Body of pancreas (tissue), 4 donors: ENCODE measurements at regions not wholly inside any gene's neighbourhood (a gene's known extent, or its start where the extent isn't known, plus 50 kb on each side); places are given as distances from the start of the nearest gene placed in this dataset.

Source experiments
- ATAC-seq: fragments of 150-250 bp; one replicate; pipeline ENCODE4 v1.9.1; 2016
- DNase-seq, 4 donors: peaks; one replicate each; pipeline ENCODE4 v3.0.0-alpha.2; 2019
- H3K27ac ChIP-seq, 4 donors: fragments of 200-600 bp; sonication (generic); 1 replicate in 3 of 4; 2 replicates in 1 of 4; pipeline versions ENCODE4 v1.5.1 to v1.6.1; 2016 to 2019; ENCODE audit warnings: mild to moderate bottlenecking in 1 of 4, mixed read lengths in 1 of 4, moderate library complexity in 1 of 4
- H3K27me3 ChIP-seq, 2 donors: fragments of 200-600 bp; sonication (generic); one replicate each; pipeline ENCODE4 v1.6.0; 2016; ENCODE audit warnings: mild to moderate bottlenecking in 1 of 2
- H3K36me3 ChIP-seq, 2 donors: fragments of 200-600 bp; sonication (generic); replicated peaks in 1 of 2; 2 replicates each; pipeline ENCODE4 v1.5.1; 2016; ENCODE audit warnings: low read depth in 2 of 2; ENCODE audit not compliant: insufficient read depth in 1 of 2
- H3K4me1 ChIP-seq: fragments of 200-600 bp; sonication (generic); one replicate; pipeline ENCODE4 v1.6.0; 2016
- H3K4me3 ChIP-seq, 2 donors: fragments of 200-600 bp; sonication (generic); 1 replicate in 1 of 2; 2 replicates in 1 of 2; pipeline ENCODE4 v1.5.1; 2016 to 2019
- H3K9me3 ChIP-seq, 3 donors: fragments of 200-600 bp; sonication (generic); 1 replicate in 2 of 3; 2 replicates in 1 of 3; pipeline ENCODE4 v1.5.1; 2016
- POLR2A ChIP-seq, 3 donors: fragments of 450-650 bp; IDR thresholded peaks; one replicate each; pipeline ENCODE4 v1.6.1; 2016; ENCODE audit warnings: antibody characterized with exemption in 3 of 3, mild to moderate bottlenecking in 2 of 3
- WGBS, 2 donors: methylation state at CpG; one replicate each; pipeline ENCODE4 v1.1.5; 2017; 5-methylcytosine and 5-hydroxymethylcytosine counted together
- intact Hi-C: fragments of 100-400 bp; cut with DNase I; formaldehyde crosslinking; loops from one replicate; pipeline ENCODE4 v1.15.1; 2023
- TF ChIP-seq, protein P1 (sequence below), 7 experiments: fragments of 450-650 bp in 4 of 7; fragments of 200-600 bp in 3 of 7; sonication (generic) in 3 of 7; IDR thresholded peaks; one replicate each; pipeline ENCODE4 v1.5.1; 2016 to 2019; ENCODE audit warnings: antibody characterized with exemption in 7 of 7

DNA sequence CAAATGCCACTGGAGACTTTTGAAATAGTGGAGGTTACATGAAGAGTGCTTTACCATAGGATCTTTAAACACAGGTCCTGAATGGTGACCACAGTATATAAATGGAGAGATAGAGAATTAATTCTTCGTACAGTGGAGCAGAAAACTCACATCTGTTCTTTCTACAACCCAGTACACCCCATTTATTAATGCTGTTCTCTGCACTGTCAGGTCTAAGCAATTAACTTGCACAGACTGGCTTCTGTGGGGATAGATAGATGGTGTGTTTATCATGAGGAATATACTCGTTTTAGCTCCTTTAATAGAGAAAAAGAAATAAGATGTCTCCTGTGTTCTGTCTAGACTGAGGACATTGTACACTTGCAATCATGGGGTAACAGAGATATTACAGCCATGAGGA, 494.3 kb downstream of the TRHDE start:
- H3K4me1 ChIP-seq, result no peaks in the 10 kb centered on the region
- WGBS, 2 donors, result 33% methylated on average over 2 of the region's 2 CpGs
- no peaks in the 10 kb centered on the region for H3K27me3 ChIP-seq
- TF ChIP-seq POLR2A (IDR thresholded peaks at IDR 0.05), result no peak
- TF ChIP-seq, protein P1, sequence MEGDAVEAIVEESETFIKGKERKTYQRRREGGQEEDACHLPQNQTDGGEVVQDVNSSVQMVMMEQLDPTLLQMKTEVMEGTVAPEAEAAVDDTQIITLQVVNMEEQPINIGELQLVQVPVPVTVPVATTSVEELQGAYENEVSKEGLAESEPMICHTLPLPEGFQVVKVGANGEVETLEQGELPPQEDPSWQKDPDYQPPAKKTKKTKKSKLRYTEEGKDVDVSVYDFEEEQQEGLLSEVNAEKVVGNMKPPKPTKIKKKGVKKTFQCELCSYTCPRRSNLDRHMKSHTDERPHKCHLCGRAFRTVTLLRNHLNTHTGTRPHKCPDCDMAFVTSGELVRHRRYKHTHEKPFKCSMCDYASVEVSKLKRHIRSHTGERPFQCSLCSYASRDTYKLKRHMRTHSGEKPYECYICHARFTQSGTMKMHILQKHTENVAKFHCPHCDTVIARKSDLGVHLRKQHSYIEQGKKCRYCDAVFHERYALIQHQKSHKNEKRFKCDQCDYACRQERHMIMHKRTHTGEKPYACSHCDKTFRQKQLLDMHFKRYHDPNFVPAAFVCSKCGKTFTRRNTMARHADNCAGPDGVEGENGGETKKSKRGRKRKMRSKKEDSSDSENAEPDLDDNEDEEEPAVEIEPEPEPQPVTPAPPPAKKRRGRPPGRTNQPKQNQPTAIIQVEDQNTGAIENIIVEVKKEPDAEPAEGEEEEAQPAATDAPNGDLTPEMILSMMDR (IDR thresholded peaks at IDR 0.05), result no peak
- DNase-seq (no peak), ATAC-seq (no peak)
- H3K27ac ChIP-seq, result no peak overlapping the region
- no peak overlapping the region for H3K4me3 ChIP-seq
- intact Hi-C loops, result no loop called here
- no peaks in the 10 kb centered on the region for H3K9me3 ChIP-seq
- no peaks in the 10 kb centered on the region for H3K36me3 ChIP-seq

DNA sequence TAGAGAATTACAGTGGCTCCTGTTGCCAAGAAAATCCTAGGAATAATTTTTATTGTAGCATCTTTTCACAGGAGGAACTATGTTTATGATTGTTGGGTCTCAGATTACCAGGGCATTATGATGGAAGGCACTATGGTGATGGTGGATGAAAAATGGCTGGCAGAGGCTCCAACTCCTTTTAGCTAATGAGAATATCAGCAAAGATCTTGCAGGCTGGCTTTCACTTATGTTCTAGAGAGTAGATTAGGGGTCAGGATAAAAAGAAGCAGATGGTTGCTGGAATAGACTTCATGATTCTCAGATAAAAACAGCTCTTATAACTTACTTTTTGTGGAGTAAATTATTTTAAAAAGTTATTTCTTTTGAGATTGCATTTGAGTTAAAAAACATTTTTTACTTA, 501.9 kb downstream of the TRHDE start:
- H3K4me3 ChIP-seq, result no peak overlapping the region
- no peaks in the 10 kb centered on the region for H3K36me3 ChIP-seq
- ATAC-seq, result no peak
- H3K4me1 ChIP-seq, result no peaks in the 10 kb centered on the region
- DNase-seq, result no peak
- H3K9me3 ChIP-seq, result no peaks in the 10 kb centered on the region
- TF ChIP-seq, protein P1 (IDR thresholded peaks at IDR 0.05), result no peak
- TF ChIP-seq POLR2A (IDR thresholded peaks at IDR 0.05), result no peak
- intact Hi-C loops, result no loop called here
- no peaks in the 10 kb centered on the region for H3K27me3 ChIP-seq
- H3K27ac ChIP-seq, result no peak overlapping the region

DNA sequence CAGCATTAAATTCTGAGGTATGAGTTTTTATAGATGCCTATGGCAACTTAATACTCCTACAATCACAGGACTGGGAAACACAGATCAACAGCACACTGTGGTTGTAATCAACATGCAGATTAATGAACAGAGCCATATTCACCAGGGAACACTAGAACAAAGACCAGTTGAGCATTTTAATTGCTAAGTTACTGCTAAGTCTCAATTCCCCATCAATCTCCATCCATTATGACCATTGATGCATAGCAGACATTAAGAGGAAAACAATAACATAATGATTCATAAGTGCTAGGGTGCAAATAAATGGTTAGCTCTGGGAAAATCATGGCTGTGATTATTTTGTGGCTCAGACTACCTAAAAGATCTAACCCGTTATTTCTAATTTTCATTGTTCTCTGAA, 505.6 kb downstream of the TRHDE start:
- H3K27ac ChIP-seq, result no peak overlapping the region
- H3K27me3 ChIP-seq, result no peaks in the 10 kb centered on the region
- H3K36me3 ChIP-seq, result no peaks in the 10 kb centered on the region
- TF ChIP-seq, protein P1 (IDR thresholded peaks at IDR 0.05), result no peak
- TF ChIP-seq POLR2A (IDR thresholded peaks at IDR 0.05), result no peak
- intact Hi-C loops, result no loop called here
- WGBS, 2 donors, result 69 to 78% methylated on average over 1 of the region's 1 CpG
- H3K4me1 ChIP-seq, result no peaks in the 10 kb centered on the region
- no peak overlapping the region for H3K4me3 ChIP-seq
- ATAC-seq, result no peak
- H3K9me3 ChIP-seq, result no peaks in the 10 kb centered on the region
- no peak for DNase-seq

DNA sequence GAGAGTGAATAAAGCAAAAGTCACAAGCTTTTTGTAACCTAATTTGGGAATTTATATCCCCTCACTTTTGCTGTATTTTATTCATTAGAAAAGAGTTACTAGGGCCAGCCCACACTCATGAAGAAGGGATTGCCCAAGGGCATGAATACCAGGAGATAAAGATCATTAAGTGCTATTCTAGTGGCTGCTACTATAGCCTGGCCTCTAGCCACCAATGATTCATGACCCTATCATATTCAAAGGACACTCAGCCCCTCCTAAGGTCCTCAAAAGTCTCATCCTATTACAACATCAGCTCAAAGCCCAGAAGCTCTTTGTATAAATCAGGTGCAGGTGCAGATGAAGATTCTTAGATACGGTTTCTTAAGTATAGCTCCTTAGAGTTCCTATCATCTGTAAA, 518.1 kb downstream of the TRHDE start:
- 63 to 70% methylated on average over 1 of the region's 1 CpG for WGBS, 2 donors
- ATAC-seq (no peak), DNase-seq (no peak)
- intact Hi-C loops, result no loop called here
- no peaks in the 10 kb centered on the region for H3K4me1 ChIP-seq
- no peaks in the 10 kb centered on the region for H3K27me3 ChIP-seq
- no peak overlapping the region for H3K27ac ChIP-seq
- no peak overlapping the region for H3K4me3 ChIP-seq
- H3K36me3 ChIP-seq, result no peaks in the 10 kb centered on the region
- H3K9me3 ChIP-seq, result no peaks in the 10 kb centered on the region
- TF ChIP-seq, protein P1 (IDR thresholded peaks at IDR 0.05), result no peak
- TF ChIP-seq POLR2A (IDR thresholded peaks at IDR 0.05), result no peak

DNA sequence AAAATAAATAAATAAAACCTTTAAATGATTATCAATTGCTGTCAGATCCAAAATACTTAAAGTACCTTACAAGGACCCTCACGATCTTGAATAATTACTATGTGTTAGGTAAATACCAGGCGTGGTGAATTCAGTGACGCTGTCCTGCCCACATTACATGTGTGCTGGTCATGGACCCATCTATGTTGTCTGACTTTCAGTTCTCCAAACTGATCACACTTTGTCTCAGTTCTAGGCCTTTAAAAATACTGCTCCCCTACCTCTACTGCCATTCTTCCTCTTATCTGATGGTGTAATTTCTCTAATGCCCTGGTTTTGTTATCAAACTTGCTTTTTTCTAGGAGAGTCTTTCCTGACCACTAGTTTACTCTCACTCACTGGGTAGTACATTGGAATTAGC, 520.7 kb downstream of the TRHDE start:
- Histone ChIP-seq H3K4me3 (no peak overlapping the region), H3K27me3 (no peaks in the 10 kb centered on the region), H3K27ac (no peak overlapping the region), H3K4me1 (no peaks in the 10 kb centered on the region), H3K9me3 (no peaks in the 10 kb centered on the region), H3K36me3 (no peaks in the 10 kb centered on the region)
- intact Hi-C loops, result no loop called here
- ATAC-seq (no peak), DNase-seq (no peak)
- 75 to 81% methylated on average over 3 of the region's 3 CpGs for WGBS, 2 donors
- no peak for TF ChIP-seq POLR2A (IDR thresholded peaks at IDR 0.05)
- TF ChIP-seq, protein P1 (IDR thresholded peaks at IDR 0.05), result no peak
